Uterus (tissue), 3 donors: ENCODE measurements at regions not wholly inside any gene's neighbourhood (a gene's known extent, or its start where the extent isn't known, plus 50 kb on each side); places are given as distances from the start of the nearest gene placed in this dataset.

ENCODE experiments used
- DNase-seq, 2 donors: peaks; one replicate each; pipeline ENCODE4 v3.0.0-alpha.2; 2019 to 2020
- H3K27ac ChIP-seq, 2 donors: fragments of 200-600 bp; sonication (generic); 1 replicate in 1 of 2; 2 replicates in 1 of 2; pipeline ENCODE4 v1.5.1; 2016 to 2018
- H3K27me3 ChIP-seq, 2 donors: fragments of 200-600 bp; sonication (generic); one replicate each; pipeline ENCODE4 v1.5.1; 2018 to 2019; ENCODE audit warnings: control low read depth in 1 of 2
- H3K36me3 ChIP-seq, 2 donors: fragments of 200-600 bp; sonication (generic); one replicate each; pipeline ENCODE4 v1.5.1; 2019; ENCODE audit warnings: control low read depth in 1 of 2
- H3K4me1 ChIP-seq, 2 donors: fragments of 200-600 bp; sonication (generic); one replicate each; pipeline ENCODE4 v1.5.1; 2018 to 2019; ENCODE audit warnings: control low read depth in 1 of 2
- H3K4me3 ChIP-seq, 2 donors: fragments of 200-600 bp; sonication (generic); 1 replicate in 1 of 2; 2 replicates in 1 of 2; pipeline ENCODE4 v1.5.1; 2018 to 2019; ENCODE audit warnings: mild to moderate bottlenecking in 1 of 2
- H3K9me3 ChIP-seq, 2 donors: fragments of 200-600 bp; sonication (generic); one replicate each; pipeline ENCODE4 v1.5.1; 2019; ENCODE audit warnings: control low read depth in 1 of 2
- CTCF ChIP-seq, 4 experiments: fragments of 200-600 bp in 2 of 4; fragments of 450-650 bp in 2 of 4; sonication (generic) in 2 of 4; IDR thresholded peaks; one replicate each; pipeline ENCODE4 v1.5.1; 2016 to 2019; ENCODE audit warnings: antibody characterized with exemption in 4 of 4, mild to moderate bottlenecking in 2 of 4, moderate library complexity in 1 of 4
- POLR2A ChIP-seq, 2 donors: fragments of 450-650 bp; IDR thresholded peaks; one replicate each; pipeline ENCODE4 v1.6.1; 2016; ENCODE audit warnings: antibody characterized with exemption in 2 of 2, mild to moderate bottlenecking in 1 of 2, moderate library complexity in 1 of 2
- intact Hi-C: fragments of 100-400 bp; cut with DNase I; formaldehyde crosslinking; loops from one replicate; pipeline ENCODE4 v1.15.1; 2023; ENCODE audit warnings: low total_unique reads
- donor health status: DM: yes; HTN: yes; CAD: no.

- no peak for TF ChIP-seq CTCF (IDR thresholded peaks at IDR 0.05)
- TF ChIP-seq POLR2A (IDR thresholded peaks at IDR 0.05): no peak
Observed at GRCh38 chr6:77341058-77341986, 122.0 kb downstream of the HTR1B start.

GRCh38 chr6:77340331-77340730, 123.0 kb downstream of the HTR1B start:
- DNase-seq: no peak
- no peak for TF ChIP-seq CTCF (IDR thresholded peaks at IDR 0.05)
- no peak for TF ChIP-seq POLR2A (IDR thresholded peaks at IDR 0.05)

More at GRCh38 chr6:77341058-77341986, 122.0 kb downstream of the HTR1B start:
- H3K4me3 ChIP-seq: no peak overlapping the region
- no peak overlapping the region for H3K27ac ChIP-seq
- H3K4me1 ChIP-seq: no peaks in the 10 kb centered on the region
- H3K9me3 ChIP-seq: no peaks in the 10 kb centered on the region
- H3K36me3 ChIP-seq: no peaks in the 10 kb centered on the region
- DNase-seq: no peak
- intact Hi-C loops: no loop called here
- H3K27me3 ChIP-seq: no peaks in the 10 kb centered on the region

GRCh38 chr6:77339926-77340325, 123.4 kb downstream of the HTR1B start:
- TF ChIP-seq POLR2A (IDR thresholded peaks at IDR 0.05): no peak
- TF ChIP-seq CTCF (IDR thresholded peaks at IDR 0.05): no peak
- intact Hi-C loops: no loop called here
- no peak for DNase-seq

More at GRCh38 chr6:77340331-77340730, 123.0 kb downstream of the HTR1B start:
- Histone ChIP-seq H3K4me3 (no peak overlapping the region), H3K9me3 (no peaks in the 10 kb centered on the region), H3K27ac (no peak overlapping the region), H3K36me3 (no peaks in the 10 kb centered on the region), H3K4me1 (no peaks in the 10 kb centered on the region), H3K27me3 (no peaks in the 10 kb centered on the region)
- intact Hi-C loops: no loop called here

GRCh38 chr6:77337392-77337791, 125.9 kb downstream of the HTR1B start:
- TF ChIP-seq POLR2A (IDR thresholded peaks at IDR 0.05) (no peak), CTCF (IDR thresholded peaks at IDR 0.05) (no peak)
- Histone ChIP-seq H3K36me3 (no peaks in the 10 kb centered on the region), H3K9me3 (no peaks in the 10 kb centered on the region), H3K4me3 (no peak overlapping the region), H3K4me1 (no peaks in the 10 kb centered on the region), H3K27ac (no peak overlapping the region), H3K27me3 (no peaks in the 10 kb centered on the region)
- intact Hi-C loops: no loop called here
- DNase-seq: no peak

More at GRCh38 chr6:77339926-77340325, 123.4 kb downstream of the HTR1B start:
- Histone ChIP-seq H3K4me1 (no peaks in the 10 kb centered on the region), H3K9me3 (no peaks in the 10 kb centered on the region), H3K4me3 (no peak overlapping the region), H3K27me3 (no peaks in the 10 kb centered on the region), H3K36me3 (no peaks in the 10 kb centered on the region), H3K27ac (no peak overlapping the region)

- TF ChIP-seq CTCF (IDR thresholded peaks at IDR 0.05) (no peak), POLR2A (IDR thresholded peaks at IDR 0.05) (no peak)
- intact Hi-C loops: no loop called here
- no peaks in the 10 kb centered on the region for H3K9me3 ChIP-seq
- no peaks in the 10 kb centered on the region for H3K36me3 ChIP-seq
- DNase-seq: no peak
- no peak overlapping the region for H3K27ac ChIP-seq
- H3K4me3 ChIP-seq: no peak overlapping the region
- no peaks in the 10 kb centered on the region for H3K27me3 ChIP-seq
- H3K4me1 ChIP-seq: no peaks in the 10 kb centered on the region
Observed at GRCh38 chr6:77334093-77334492, 129.2 kb downstream of the HTR1B start.
